Stomach smooth muscle (tissue), 2 donors: ENCODE measurements at regions not wholly inside any gene's neighbourhood (a gene's known extent, or its start where the extent isn't known, plus 50 kb on each side); places are given as distances from the start of the nearest gene placed in this dataset.
"Not testable (repeated sequence)": the region's sequence is repeated elsewhere in the genome, so short reads cannot be mapped to it uniquely, and the experiment has no call there.

Source experiments
- H3K27ac ChIP-seq: one replicate; pipeline ENCODE4 v1.7.0; 2013; ENCODE audit warnings: mild to moderate bottlenecking, low read length, inconsistent platforms
- H3K27me3 ChIP-seq, 2 donors: one replicate each; pipeline ENCODE4 v1.7.0; 2013; ENCODE audit warnings: low read length in 2 of 2; ENCODE audit not compliant: insufficient read depth in 2 of 2, control insufficient read depth in 1 of 2
- H3K36me3 ChIP-seq, 2 donors: one replicate each; pipeline ENCODE4 v1.7.0; 2013; ENCODE audit warnings: low read length in 2 of 2; ENCODE audit not compliant: control insufficient read depth in 2 of 2, insufficient read depth in 2 of 2
- H3K4me1 ChIP-seq: one replicate; pipeline ENCODE4 v1.7.0; 2013; ENCODE audit warnings: low read length; ENCODE audit not compliant: control insufficient read depth, insufficient read depth
- H3K4me3 ChIP-seq, 2 donors: one replicate each; pipeline ENCODE4 v1.7.0; 2013; ENCODE audit warnings: low read length in 2 of 2
- H3K9ac ChIP-seq, 2 donors: one replicate each; pipeline ENCODE4 v1.7.0; 2013; ENCODE audit warnings: low read length in 2 of 2, mild to moderate bottlenecking in 1 of 2
- H3K9me3 ChIP-seq, 2 donors: one replicate each; pipeline ENCODE4 v1.7.0; 2013; ENCODE audit warnings: low read length in 2 of 2; ENCODE audit not compliant: control insufficient read depth in 2 of 2
- donor health status: healthy.
- donor health status: Pancreatic carcinoma.

DNA sequence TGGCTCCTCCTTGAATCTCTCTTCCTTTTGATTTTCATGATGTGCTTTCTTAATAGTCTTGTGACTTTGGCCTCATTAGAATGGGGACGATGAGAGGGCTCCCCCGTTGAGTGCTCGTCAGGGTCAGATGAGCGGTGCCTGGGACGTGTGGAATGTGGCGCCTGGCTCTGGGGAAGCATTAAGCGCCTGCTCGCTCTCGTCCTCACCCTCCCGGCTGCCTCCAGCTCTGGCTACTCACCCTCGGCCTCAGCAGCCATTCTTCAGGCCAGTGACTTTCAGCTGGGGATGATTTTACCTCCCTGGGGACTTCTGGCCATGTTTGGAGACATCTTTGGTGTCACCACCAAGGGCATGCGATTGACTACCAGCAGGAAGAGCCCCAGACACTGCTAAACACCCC is 69.7 kb downstream of the RPS6KA4 start:
- Histone ChIP-seq H3K9ac (no peak overlapping the region), H3K4me3 (no peak overlapping the region), H3K27me3 (peaks cover 0 to 6% of the 10 kb centered on the region in 2 donors), H3K27ac (no peak overlapping the region), H3K36me3 (no peaks in the 10 kb centered on the region), H3K9me3 (peaks cover 0 to 12% of the 10 kb centered on the region in 2 donors), H3K4me1 (no peaks in the 10 kb centered on the region)

DNA sequence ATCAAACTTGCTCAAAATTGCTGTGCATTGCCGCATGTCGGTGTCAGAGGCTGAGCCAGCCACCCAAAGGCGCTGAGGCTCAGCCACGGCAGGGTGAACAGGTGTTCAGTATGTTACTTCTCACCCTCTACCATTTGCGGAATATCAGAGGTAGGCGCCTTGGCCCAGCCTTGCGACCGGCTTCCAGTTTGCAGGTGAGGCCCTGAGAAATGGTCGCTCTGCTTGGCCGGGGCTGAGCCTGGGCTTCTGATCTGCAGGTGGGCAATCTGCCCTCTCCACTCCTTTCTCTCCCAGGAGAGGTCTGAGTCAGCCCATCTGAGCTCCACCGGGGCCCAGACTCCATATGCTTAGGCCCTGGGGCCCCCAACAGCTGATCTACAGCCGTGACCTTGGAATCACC is 71.0 kb downstream of the RPS6KA4 start:
- peaks cover 0 to 12% of the 10 kb centered on the region in 2 donors for H3K9me3 ChIP-seq
- peaks cover 0 to 4% of the 10 kb centered on the region in 2 donors for H3K27me3 ChIP-seq
- no peak overlapping the region for H3K27ac ChIP-seq
- H3K4me3 ChIP-seq, result no peak overlapping the region
- no peaks in the 10 kb centered on the region for H3K4me1 ChIP-seq
- no peak overlapping the region for H3K9ac ChIP-seq
- no peaks in the 10 kb centered on the region for H3K36me3 ChIP-seq

DNA sequence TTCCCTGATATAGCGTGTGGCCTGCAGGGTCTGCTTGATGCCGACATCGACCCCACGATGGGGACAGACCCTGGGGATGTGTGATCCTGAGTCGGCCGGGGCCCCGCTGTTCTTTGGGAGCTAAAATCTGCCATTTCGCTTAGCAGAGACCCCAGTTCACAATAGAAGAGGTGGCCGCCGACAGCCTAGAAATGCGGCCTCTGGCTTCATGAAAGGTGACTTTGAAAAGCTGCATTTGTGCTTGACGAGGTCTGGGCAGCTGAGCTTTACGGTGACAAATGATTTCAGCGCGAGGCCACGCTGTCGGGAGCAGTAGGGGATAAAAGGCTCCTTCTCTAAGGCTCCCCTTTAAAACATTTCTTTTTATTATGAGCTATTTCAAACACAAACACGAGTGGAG is 71.7 kb downstream of the RPS6KA4 start:
- Histone ChIP-seq H3K27me3 (peaks cover 0 to 4% of the 10 kb centered on the region in 2 donors), H3K4me1 (no peaks in the 10 kb centered on the region), H3K4me3 (no peak overlapping the region), H3K36me3 (no peaks in the 10 kb centered on the region), H3K9ac (no peak overlapping the region), H3K9me3 (peaks cover 0 to 12% of the 10 kb centered on the region in 2 donors), H3K27ac (no peak overlapping the region)

DNA sequence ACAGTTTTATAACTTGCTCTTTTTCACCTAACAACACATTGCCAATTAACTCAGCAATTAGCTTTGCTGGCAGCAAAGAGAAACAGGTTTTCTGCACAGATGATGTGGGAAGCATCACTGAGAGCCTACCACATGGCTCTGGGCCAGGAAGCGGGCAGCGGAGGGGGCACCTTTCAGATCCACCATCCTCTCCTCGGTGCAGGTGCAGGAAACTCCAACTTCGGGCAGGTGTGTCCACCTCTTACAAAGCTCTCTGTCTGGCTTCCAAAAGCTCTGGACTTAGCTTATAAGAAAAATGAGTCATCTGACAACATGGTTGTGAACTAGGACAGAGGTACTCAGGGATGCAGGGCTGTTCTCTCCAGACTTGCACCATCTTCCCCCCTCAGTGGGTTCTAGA is 77.0 kb downstream of the RPS6KA4 start:
- no peak overlapping the region for H3K9ac ChIP-seq
- no peaks in the 10 kb centered on the region for H3K4me1 ChIP-seq
- no peak overlapping the region for H3K27ac ChIP-seq
- no peaks in the 10 kb centered on the region for H3K36me3 ChIP-seq
- H3K27me3 ChIP-seq, result peaks cover 0 to 2% of the 10 kb centered on the region in 2 donors
- H3K9me3 ChIP-seq, result peaks cover 0 to 10% of the 10 kb centered on the region in 2 donors
- H3K4me3 ChIP-seq, result no peak overlapping the region

DNA sequence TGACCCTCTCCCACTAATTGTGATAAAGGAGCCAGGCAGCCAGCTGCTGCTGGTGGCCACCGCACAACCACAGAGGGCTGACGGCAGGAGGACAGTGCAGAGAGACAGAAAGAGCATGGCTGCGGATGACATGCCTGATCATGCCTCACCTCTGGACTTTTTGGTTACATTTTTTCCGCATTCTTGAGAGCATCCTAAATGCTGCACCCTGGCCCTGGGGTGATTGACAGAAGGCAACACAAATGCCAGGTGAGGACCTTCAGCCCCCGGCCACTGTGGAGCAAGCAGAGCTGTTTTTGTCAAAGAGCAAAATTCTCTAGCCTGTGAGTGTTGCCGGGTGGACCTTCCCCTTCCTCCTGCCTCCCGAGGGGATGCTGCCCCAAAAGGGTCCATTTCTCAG is 78.5 kb downstream of the RPS6KA4 start:
- no peaks in the 10 kb centered on the region for H3K36me3 ChIP-seq
- H3K27ac ChIP-seq, result no peak overlapping the region
- H3K27me3 ChIP-seq, result peaks cover 0 to 2% of the 10 kb centered on the region in 2 donors
- H3K9me3 ChIP-seq, result peaks cover 0 to 4% of the 10 kb centered on the region in 2 donors
- H3K4me3 ChIP-seq, result no peak overlapping the region
- no peaks in the 10 kb centered on the region for H3K4me1 ChIP-seq
- no peak overlapping the region for H3K9ac ChIP-seq

DNA sequence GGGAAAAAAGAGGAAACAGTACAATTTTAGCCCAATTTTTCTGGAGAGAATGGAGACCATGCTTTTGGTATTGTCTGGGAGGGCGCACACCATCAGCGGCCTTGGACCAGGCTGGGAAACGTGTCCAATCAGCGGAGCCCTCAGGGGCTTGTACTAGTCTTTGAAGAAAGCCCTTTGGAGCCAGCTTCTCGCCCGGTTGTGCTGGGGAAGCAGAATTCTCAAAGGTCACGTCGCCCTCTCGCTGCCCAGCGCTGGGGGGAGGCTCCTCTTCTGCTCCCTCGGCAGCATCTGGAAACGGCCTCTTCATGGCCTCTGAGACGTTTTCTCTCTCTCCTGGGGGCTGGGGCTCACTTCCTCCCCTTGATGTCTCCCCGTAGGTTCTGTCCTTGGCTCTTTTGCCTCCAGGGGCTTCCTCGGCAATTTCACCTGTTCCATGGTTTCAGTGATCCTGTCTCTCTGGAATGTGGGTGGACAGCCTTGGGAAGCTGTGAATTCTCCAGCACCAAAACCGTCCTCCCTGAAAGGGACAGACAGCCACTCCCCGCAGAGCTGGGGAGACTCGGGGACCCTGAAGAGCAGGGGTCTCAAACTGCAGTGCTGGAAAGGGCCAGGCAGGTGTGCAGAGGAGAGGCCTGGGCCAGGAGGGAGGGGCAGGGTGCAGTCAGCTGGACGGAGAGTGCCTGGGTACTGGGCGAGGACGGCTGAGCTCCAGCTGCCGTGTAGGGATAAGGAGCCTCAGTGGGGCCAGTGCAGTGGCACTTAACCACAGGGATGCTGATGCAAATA is 80.2 kb downstream of the RPS6KA4 start:
- Histone ChIP-seq H3K36me3 (no peaks in the 10 kb centered on the region), H3K9ac (no peak overlapping the region), H3K4me3 (no peak overlapping the region), H3K27me3 (peaks cover 0 to 2% of the 10 kb centered on the region in 2 donors), H3K27ac (no peak overlapping the region), H3K4me1 (no peaks in the 10 kb centered on the region), H3K9me3 (peaks cover 0 to 3% of the 10 kb centered on the region in 2 donors)

DNA sequence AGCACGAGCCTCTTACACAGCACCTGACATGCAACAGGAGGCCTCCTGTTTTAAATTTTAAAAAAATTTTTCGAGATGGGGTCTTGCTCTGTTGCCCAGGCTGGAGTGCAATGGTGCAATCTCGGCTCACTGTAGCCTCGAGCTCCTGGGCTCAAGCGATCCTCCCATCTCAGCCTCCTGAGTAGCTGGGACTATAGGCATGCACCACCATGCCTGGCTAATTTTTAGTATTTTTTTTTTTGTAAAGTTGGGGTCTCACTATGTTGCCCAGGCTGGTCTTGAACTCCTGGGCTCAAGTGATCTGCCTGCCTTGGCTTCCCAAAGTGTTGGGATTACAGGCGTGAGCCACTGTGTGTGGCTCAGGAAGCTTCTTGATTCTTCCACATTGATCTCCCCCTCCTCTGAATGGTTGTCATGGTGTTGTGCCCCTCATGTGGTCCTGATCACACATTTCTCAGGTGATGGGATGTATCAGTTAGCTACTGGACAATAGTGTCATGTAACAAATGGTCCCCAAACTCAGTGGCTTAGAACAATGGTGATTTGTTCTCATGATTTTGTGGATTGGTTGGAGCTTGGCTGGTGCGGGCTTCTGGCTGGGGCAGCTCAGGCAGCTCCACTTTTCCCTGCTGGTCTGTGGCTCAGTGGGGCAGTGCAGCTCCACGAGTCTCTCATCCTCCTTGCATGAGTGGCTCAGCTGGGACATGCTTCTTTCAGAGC is 81.0 kb downstream of the RPS6KA4 start:
- not testable (repeated sequence) for H3K27ac ChIP-seq, H3K4me3 ChIP-seq, H3K4me1 ChIP-seq, H3K9me3 ChIP-seq, H3K27me3 ChIP-seq, H3K9ac ChIP-seq, H3K36me3 ChIP-seq

DNA sequence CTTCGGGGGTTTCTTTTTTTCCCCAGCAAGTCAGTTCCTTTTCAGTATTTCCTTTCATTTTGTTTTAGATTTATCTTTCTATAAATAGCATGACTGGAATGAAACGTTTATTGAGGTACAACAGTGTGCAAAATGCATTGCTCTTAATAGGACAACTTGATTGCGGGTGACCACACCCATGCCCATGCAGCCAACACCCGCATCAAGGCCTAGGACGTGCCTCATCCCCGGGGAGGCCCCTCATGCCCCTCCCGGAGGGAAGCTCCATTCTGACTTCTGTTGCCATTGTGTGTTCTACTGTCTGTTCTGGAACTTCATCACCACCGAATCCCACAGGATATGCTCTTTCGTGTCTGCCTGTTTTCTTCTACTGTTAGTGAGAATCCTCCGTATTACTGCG is 82.2 kb downstream of the RPS6KA4 start:
- Histone ChIP-seq H3K9me3 (peaks cover 0 to 3% of the 10 kb centered on the region in 2 donors), H3K4me3 (no peak overlapping the region), H3K27ac (no peak overlapping the region), H3K36me3 (no peaks in the 10 kb centered on the region), H3K9ac (no peak overlapping the region), H3K27me3 (peaks cover 0 to 2% of the 10 kb centered on the region in 2 donors), H3K4me1 (no peaks in the 10 kb centered on the region)

DNA sequence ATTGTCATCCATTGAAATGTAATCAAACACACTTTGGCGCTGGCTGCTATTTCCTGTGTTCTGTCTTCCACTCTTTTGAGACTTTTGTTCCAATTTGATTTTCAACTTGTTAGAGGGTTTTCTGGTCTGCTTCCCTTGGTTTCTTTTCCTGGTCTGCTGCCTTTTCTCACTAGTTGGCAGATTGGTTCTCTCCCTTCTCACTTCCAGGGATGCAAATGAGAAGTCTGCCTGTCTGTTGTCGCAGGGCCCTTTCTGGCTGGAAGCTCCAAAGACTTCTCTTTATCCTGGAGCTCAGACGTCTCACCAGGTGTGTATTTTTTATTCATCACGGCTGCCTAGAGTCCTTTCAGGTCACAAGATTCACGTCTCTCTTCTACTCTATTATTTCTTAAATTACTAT is 84.0 kb downstream of the RPS6KA4 start:
- no peaks in the 10 kb centered on the region for H3K4me1 ChIP-seq
- H3K9ac ChIP-seq, result no peak overlapping the region
- no peak overlapping the region for H3K4me3 ChIP-seq

DNA sequence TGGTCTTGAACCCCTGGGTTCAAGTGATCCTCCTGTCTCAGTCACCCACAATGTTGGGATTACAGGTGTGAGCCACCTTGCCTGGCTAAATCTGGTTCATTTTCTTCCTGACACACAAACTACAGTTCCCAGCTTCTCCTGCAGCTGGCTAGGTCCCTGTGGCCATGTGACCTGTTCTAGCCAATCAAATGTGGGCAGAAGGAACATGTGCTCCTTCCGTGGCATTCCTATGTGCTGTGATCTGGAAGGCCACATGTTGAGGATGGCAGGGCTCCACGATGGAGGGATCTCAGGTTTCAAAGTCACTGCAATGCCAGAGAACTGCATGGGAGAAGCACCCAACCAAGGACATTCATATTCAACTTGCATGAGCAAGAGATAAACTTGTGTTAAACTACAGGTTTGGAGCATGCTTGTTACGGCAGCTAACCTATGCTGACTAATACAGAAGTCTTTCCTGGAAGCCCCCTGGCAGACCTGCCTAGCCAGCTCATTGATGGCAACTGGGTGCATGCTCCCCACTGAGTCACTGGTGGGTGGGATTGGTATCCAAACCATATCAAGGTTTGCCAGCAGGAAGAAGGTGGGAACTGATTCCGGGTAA is 86.0 kb downstream of the RPS6KA4 start:
- Histone ChIP-seq H3K4me3 (no peak overlapping the region), H3K36me3 (no peaks in the 10 kb centered on the region), H3K4me1 (peaks cover 15% of the 10 kb centered on the region), H3K27me3 (peaks cover 8 to 13% of the 10 kb centered on the region in 2 donors), H3K27ac (no peak overlapping the region), H3K9ac (no peak overlapping the region), H3K9me3 (peaks cover 0 to 3% of the 10 kb centered on the region in 2 donors)

More for the DNA sequence above, 84.0 kb downstream of the RPS6KA4 start:
- Histone ChIP-seq H3K27me3 (no peaks in the 10 kb centered on the region), H3K27ac (no peak overlapping the region), H3K36me3 (no peaks in the 10 kb centered on the region), H3K9me3 (peaks cover 0 to 3% of the 10 kb centered on the region in 2 donors)
